ENCODE measurements at regions not wholly inside any gene's neighbourhood (a gene's known extent, or its start where the extent isn't known, plus 50 kb on each side); places are given as distances from the start of the nearest gene placed in this dataset.
A peak's percentile ranks its signal among the peaks of the same experiment; 100 is the strongest.

- 100% methylated on average over 1 of the region's 4 CpGs for WGBS (ENCODE audit: insufficient coverage, low lambda C conversion rate)
- Histone ChIP-seq H3K36me3 (ENCODE audit: control insufficient read depth, insufficient read depth, low read length) (no peaks in the 10 kb centered on the region), H3K4me1 (ENCODE audit: control insufficient read depth, insufficient read depth, low read length) (no peaks in the 10 kb centered on the region), H3K27ac (ENCODE audit: low read length) (no peak overlapping the region), H3K27me3 (ENCODE audit: control insufficient read depth, insufficient read depth, low read length) (no peaks in the 10 kb centered on the region), H3K9me3 (ENCODE audit: control insufficient read depth, low read depth, low read length) (peaks cover 3% of the 10 kb centered on the region), H3K4me3 (ENCODE audit: low read length) (no peak overlapping the region)
- no peak for DNase-seq
These were observed 362.7 kb upstream of the ADAMTS16 start for GRCh38 chr5:4777435-4777834.

GRCh38 chr5:4780633-4781032, 359.5 kb upstream of the ADAMTS16 start:
- no peak for DNase-seq
- Histone ChIP-seq H3K4me1 (ENCODE audit: control insufficient read depth, insufficient read depth, low read length) (no peaks in the 10 kb centered on the region), H3K27me3 (ENCODE audit: control insufficient read depth, insufficient read depth, low read length) (no peaks in the 10 kb centered on the region), H3K9me3 (ENCODE audit: control insufficient read depth, low read depth, low read length) (no peaks in the 10 kb centered on the region), H3K36me3 (ENCODE audit: control insufficient read depth, insufficient read depth, low read length) (no peaks in the 10 kb centered on the region), H3K27ac (ENCODE audit: low read length) (no peak overlapping the region), H3K4me3 (ENCODE audit: low read length) (no peak overlapping the region)
- 63% methylated on average over 2 of the region's 4 CpGs for WGBS (ENCODE audit: insufficient coverage, low lambda C conversion rate)

- Histone ChIP-seq H3K27me3 (ENCODE audit: control insufficient read depth, insufficient read depth, low read length) (no peaks in the 10 kb centered on the region), H3K4me1 (ENCODE audit: control insufficient read depth, insufficient read depth, low read length) (no peaks in the 10 kb centered on the region), H3K9me3 (ENCODE audit: control insufficient read depth, low read depth, low read length) (no peaks in the 10 kb centered on the region), H3K36me3 (ENCODE audit: control insufficient read depth, insufficient read depth, low read length) (no peaks in the 10 kb centered on the region), H3K4me3 (ENCODE audit: low read length) (no peak overlapping the region), H3K27ac (ENCODE audit: low read length) (no peak overlapping the region)
- DNase-seq: no peak
- whole genome bisulfite sequencing (ENCODE audit: insufficient coverage, low lambda C conversion rate): 71% methylated on average over 4 of the region's 6 CpGs
These were observed 358.8 kb upstream of the ADAMTS16 start for GRCh38 chr5:4781299-4781698.

GRCh38 chr5:4785971-4786370, 354.2 kb upstream of the ADAMTS16 start:
- no peaks in the 10 kb centered on the region for H3K4me1 ChIP-seq (ENCODE audit: control insufficient read depth, insufficient read depth, low read length)
- H3K9me3 ChIP-seq (ENCODE audit: control insufficient read depth, low read depth, low read length): no peaks in the 10 kb centered on the region
- H3K27me3 ChIP-seq (ENCODE audit: control insufficient read depth, insufficient read depth, low read length): no peaks in the 10 kb centered on the region
- no peak overlapping the region for H3K4me3 ChIP-seq (ENCODE audit: low read length)
- DNase-seq: no peak
- 57% methylated on average over 1 of the region's 1 CpG for WGBS (ENCODE audit: insufficient coverage, low lambda C conversion rate)
- H3K36me3 ChIP-seq (ENCODE audit: control insufficient read depth, insufficient read depth, low read length): no peaks in the 10 kb centered on the region
- no peak overlapping the region for H3K27ac ChIP-seq (ENCODE audit: low read length)

GRCh38 chr5:4797445-4797844, 342.7 kb upstream of the ADAMTS16 start:
- Histone ChIP-seq H3K27ac (ENCODE audit: low read length) (no peak overlapping the region), H3K4me1 (ENCODE audit: control insufficient read depth, insufficient read depth, low read length) (no peaks in the 10 kb centered on the region), H3K27me3 (ENCODE audit: control insufficient read depth, insufficient read depth, low read length) (no peaks in the 10 kb centered on the region), H3K9me3 (ENCODE audit: control insufficient read depth, low read depth, low read length) (no peaks in the 10 kb centered on the region), H3K4me3 (ENCODE audit: low read length) (no peak overlapping the region), H3K36me3 (ENCODE audit: control insufficient read depth, insufficient read depth, low read length) (no peaks in the 10 kb centered on the region)
- no CpG with 5 or more reads among the region's 2 CpGs for WGBS (ENCODE audit: insufficient coverage, low lambda C conversion rate)
- no peak for DNase-seq

- Histone ChIP-seq H3K4me1 (ENCODE audit: control insufficient read depth, insufficient read depth, low read length) (no peaks in the 10 kb centered on the region), H3K27ac (ENCODE audit: low read length) (no peak overlapping the region), H3K9me3 (ENCODE audit: control insufficient read depth, low read depth, low read length) (no peaks in the 10 kb centered on the region), H3K27me3 (ENCODE audit: control insufficient read depth, insufficient read depth, low read length) (no peaks in the 10 kb centered on the region), H3K36me3 (ENCODE audit: control insufficient read depth, insufficient read depth, low read length) (no peaks in the 10 kb centered on the region), H3K4me3 (ENCODE audit: low read length) (no peak overlapping the region)
- DNase-seq: no peak
- no CpG with 5 or more reads among the region's 3 CpGs for WGBS (ENCODE audit: insufficient coverage, low lambda C conversion rate)
These were observed 338.1 kb upstream of the ADAMTS16 start for GRCh38 chr5:4802044-4802443.

GRCh38 chr5:4804691-4805360, 335.3 kb upstream of the ADAMTS16 start:
- peak in 1 of 2 donors; percentile 4 for DNase-seq
- H3K9me3 ChIP-seq (ENCODE audit: control insufficient read depth, low read depth, low read length): no peaks in the 10 kb centered on the region
- H3K4me3 ChIP-seq (ENCODE audit: low read length): no peak overlapping the region
- no peaks in the 10 kb centered on the region for H3K36me3 ChIP-seq (ENCODE audit: control insufficient read depth, insufficient read depth, low read length)
- H3K27ac ChIP-seq (ENCODE audit: low read length): no peak overlapping the region
- H3K4me1 ChIP-seq (ENCODE audit: control insufficient read depth, insufficient read depth, low read length): no peaks in the 10 kb centered on the region
- WGBS (ENCODE audit: insufficient coverage, low lambda C conversion rate): 100% methylated on average over 1 of the region's 12 CpGs
- H3K27me3 ChIP-seq (ENCODE audit: control insufficient read depth, insufficient read depth, low read length): no peaks in the 10 kb centered on the region

- no peaks in the 10 kb centered on the region for H3K4me1 ChIP-seq (ENCODE audit: control insufficient read depth, insufficient read depth, low read length)
- no peak for DNase-seq
- H3K9me3 ChIP-seq (ENCODE audit: control insufficient read depth, low read depth, low read length): peaks cover 3% of the 10 kb centered on the region
- H3K36me3 ChIP-seq (ENCODE audit: control insufficient read depth, insufficient read depth, low read length): no peaks in the 10 kb centered on the region
- H3K27ac ChIP-seq (ENCODE audit: low read length): no peak overlapping the region
- no peak overlapping the region for H3K4me3 ChIP-seq (ENCODE audit: low read length)
- no CpG with 5 or more reads among the region's 3 CpGs for WGBS (ENCODE audit: insufficient coverage, low lambda C conversion rate)
- H3K27me3 ChIP-seq (ENCODE audit: control insufficient read depth, insufficient read depth, low read length): no peaks in the 10 kb centered on the region
These were observed 325.1 kb upstream of the ADAMTS16 start for GRCh38 chr5:4815002-4815401.

- no peak overlapping the region for H3K27ac ChIP-seq (ENCODE audit: low read length)
- no peak for DNase-seq
- no peaks in the 10 kb centered on the region for H3K36me3 ChIP-seq (ENCODE audit: control insufficient read depth, insufficient read depth, low read length)
- H3K9me3 ChIP-seq (ENCODE audit: control insufficient read depth, low read depth, low read length): peaks cover 3% of the 10 kb centered on the region
- WGBS (ENCODE audit: insufficient coverage, low lambda C conversion rate): 40% methylated on average over 1 of the region's 2 CpGs
- H3K27me3 ChIP-seq (ENCODE audit: control insufficient read depth, insufficient read depth, low read length): no peaks in the 10 kb centered on the region
- no peaks in the 10 kb centered on the region for H3K4me1 ChIP-seq (ENCODE audit: control insufficient read depth, insufficient read depth, low read length)
- no peak overlapping the region for H3K4me3 ChIP-seq (ENCODE audit: low read length)
These were observed 322.4 kb upstream of the ADAMTS16 start for GRCh38 chr5:4817767-4818166.

GRCh38 chr5:4831325-4831724, 308.8 kb upstream of the ADAMTS16 start:
- H3K4me1 ChIP-seq (ENCODE audit: control insufficient read depth, insufficient read depth, low read length): no peaks in the 10 kb centered on the region
- no peak overlapping the region for H3K4me3 ChIP-seq (ENCODE audit: low read length)
- no peak for DNase-seq
- H3K27ac ChIP-seq (ENCODE audit: low read length): no peak overlapping the region
- no peaks in the 10 kb centered on the region for H3K36me3 ChIP-seq (ENCODE audit: control insufficient read depth, insufficient read depth, low read length)
- H3K9me3 ChIP-seq (ENCODE audit: control insufficient read depth, low read depth, low read length): no peaks in the 10 kb centered on the region
- WGBS (ENCODE audit: insufficient coverage, low lambda C conversion rate): no CpG with 5 or more reads among the region's 1 CpG
- no peaks in the 10 kb centered on the region for H3K27me3 ChIP-seq (ENCODE audit: control insufficient read depth, insufficient read depth, low read length)

GRCh38 chr5:4832471-4832870, 307.7 kb upstream of the ADAMTS16 start:
- H3K4me3 ChIP-seq (ENCODE audit: low read length): no peak overlapping the region
- no CpG with 5 or more reads among the region's 5 CpGs for WGBS (ENCODE audit: insufficient coverage, low lambda C conversion rate)
- H3K4me1 ChIP-seq (ENCODE audit: control insufficient read depth, insufficient read depth, low read length): no peaks in the 10 kb centered on the region

More at GRCh38 chr5:4832471-4832870, 307.7 kb upstream of the ADAMTS16 start:
- Histone ChIP-seq H3K9me3 (ENCODE audit: control insufficient read depth, low read depth, low read length) (peaks cover 3% of the 10 kb centered on the region), H3K27me3 (ENCODE audit: control insufficient read depth, insufficient read depth, low read length) (no peaks in the 10 kb centered on the region), H3K27ac (ENCODE audit: low read length) (no peak overlapping the region), H3K36me3 (ENCODE audit: control insufficient read depth, insufficient read depth, low read length) (no peaks in the 10 kb centered on the region)
- no peak for DNase-seq
